Stimulated activated CD4-positive, alpha-beta T cell treated with anti-CD3 and anti-CD28 coated beads, Interleukin-4, amount 100 ng/mL, for 24 hours (primary cell): ENCODE measurements at regions not wholly inside any gene's neighbourhood (a gene's known extent, or its start where the extent isn't known, plus 50 kb on each side); places are given as distances from the start of the nearest gene placed in this dataset.

Experiments used
- DNase-seq: peaks from one replicate; pipeline ENCODE4 v3.0.0-alpha.2; 2020

- DNase-seq = no peak
These were observed 664.4 kb downstream of the FRK start for GRCh38 chr6:115396112-115396906.

- DNase-seq = no peak
These were observed 666.9 kb downstream of the FRK start for GRCh38 chr6:115393821-115394220.

- no peak for DNase-seq
These were observed 690.5 kb downstream of the FRK start for GRCh38 chr6:115370202-115370601.

- DNase-seq = no peak
These were observed 694.9 kb downstream of the FRK start for GRCh38 chr6:115365783-115366182.

- DNase-seq = no peak
These were observed 697.3 kb downstream of the FRK start for GRCh38 chr6:115363379-115363778.

GRCh38 chr6:115362234-115362633 is 698.5 kb downstream of the FRK start:
- no peak for DNase-seq

- DNase-seq = no peak
These were observed 699.9 kb downstream of the FRK start for GRCh38 chr6:115360602-115361325.

- DNase-seq = no peak
These were observed 702.1 kb downstream of the FRK start for GRCh38 chr6:115358616-115359015.

GRCh38 chr6:115356371-115356770 is 704.3 kb downstream of the FRK start:
- DNase-seq = no peak

- DNase-seq = no peak
These were observed 737.7 kb downstream of the FRK start for GRCh38 chr6:115323001-115323400.

- DNase-seq = no peak
These were observed 740.9 kb downstream of the FRK start for GRCh38 chr6:115319823-115320222.

- DNase-seq = no peak
These were observed 750.5 kb downstream of the FRK start for GRCh38 chr6:115310156-115310555.

- no peak for DNase-seq
These were observed 758.0 kb downstream of the FRK start for GRCh38 chr6:115302731-115303130.

- DNase-seq = no peak
These were observed 773.2 kb downstream of the FRK start for GRCh38 chr6:115287467-115287866.

GRCh38 chr6:115276881-115277565 is 783.7 kb downstream of the FRK start:
- DNase-seq = no peak

- no peak for DNase-seq
These were observed 788.4 kb downstream of the FRK start for GRCh38 chr6:115272311-115272710.

- DNase-seq = no peak
These were observed 789.3 kb downstream of the FRK start for GRCh38 chr6:115271434-115271833.

- DNase-seq = no peak
These were observed 789.7 kb downstream of the FRK start for GRCh38 chr6:115270953-115271352.

- DNase-seq = no peak
These were observed 819.3 kb downstream of the FRK start for GRCh38 chr6:115241373-115241772.

- no peak for DNase-seq
These were observed 839.5 kb downstream of the FRK start for GRCh38 chr6:115221198-115221597.

GRCh38 chr6:115220551-115221159 is 840.0 kb downstream of the FRK start:
- DNase-seq = no peak

GRCh38 chr6:115219645-115220044 is 841.0 kb downstream of the FRK start:
- DNase-seq = no peak

GRCh38 chr6:115216835-115217234 is 843.9 kb downstream of the FRK start:
- no peak for DNase-seq
